ENCODE measurements at regions not wholly inside any gene's neighbourhood (a gene's known extent, or its start where the extent isn't known, plus 50 kb on each side); places are given as distances from the start of the nearest gene placed in this dataset.

DNA sequence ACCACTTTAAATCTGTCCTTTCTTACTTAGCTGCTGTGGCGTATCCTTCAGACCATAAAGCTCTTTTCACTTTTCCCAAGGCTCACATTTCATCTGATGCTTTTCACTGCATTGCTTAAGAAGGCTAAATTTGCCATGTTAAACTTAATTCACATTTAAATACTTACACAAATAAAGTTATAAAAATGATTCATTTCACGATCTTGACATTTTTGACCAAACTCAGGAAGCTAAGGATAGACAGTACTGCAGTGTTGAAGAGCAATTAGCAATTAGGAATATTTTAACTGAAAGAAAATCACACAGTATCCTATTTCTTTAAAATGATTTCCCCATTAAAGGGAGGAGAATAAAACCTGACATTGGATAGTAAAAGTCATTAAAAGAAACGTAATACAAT lies 1038.6 kb downstream of the STPG2 start:
- TF ChIP-seq, protein P1, sequence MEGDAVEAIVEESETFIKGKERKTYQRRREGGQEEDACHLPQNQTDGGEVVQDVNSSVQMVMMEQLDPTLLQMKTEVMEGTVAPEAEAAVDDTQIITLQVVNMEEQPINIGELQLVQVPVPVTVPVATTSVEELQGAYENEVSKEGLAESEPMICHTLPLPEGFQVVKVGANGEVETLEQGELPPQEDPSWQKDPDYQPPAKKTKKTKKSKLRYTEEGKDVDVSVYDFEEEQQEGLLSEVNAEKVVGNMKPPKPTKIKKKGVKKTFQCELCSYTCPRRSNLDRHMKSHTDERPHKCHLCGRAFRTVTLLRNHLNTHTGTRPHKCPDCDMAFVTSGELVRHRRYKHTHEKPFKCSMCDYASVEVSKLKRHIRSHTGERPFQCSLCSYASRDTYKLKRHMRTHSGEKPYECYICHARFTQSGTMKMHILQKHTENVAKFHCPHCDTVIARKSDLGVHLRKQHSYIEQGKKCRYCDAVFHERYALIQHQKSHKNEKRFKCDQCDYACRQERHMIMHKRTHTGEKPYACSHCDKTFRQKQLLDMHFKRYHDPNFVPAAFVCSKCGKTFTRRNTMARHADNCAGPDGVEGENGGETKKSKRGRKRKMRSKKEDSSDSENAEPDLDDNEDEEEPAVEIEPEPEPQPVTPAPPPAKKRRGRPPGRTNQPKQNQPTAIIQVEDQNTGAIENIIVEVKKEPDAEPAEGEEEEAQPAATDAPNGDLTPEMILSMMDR (conservative IDR thresholded peaks at IDR 0.05; ENCODE audit: low read length) = no peak
- TF ChIP-seq EZH2phosphoT487 (IDR thresholded peaks at IDR 0.05; ENCODE audit: borderline replicate concordance, low read depth, low read length) = no peak

All from OCI-LY7 (cell line).